Osteoblast (primary cell): ENCODE measurements at regions not wholly inside any gene's neighbourhood (a gene's known extent, or its start where the extent isn't known, plus 50 kb on each side); places are given as distances from the start of the nearest gene placed in this dataset.

Experiments used
- DNase-seq: peaks from one replicate; pipeline ENCODE4 v3.0.0; 2011; ENCODE audit warnings: low spot score, mixed read lengths; ENCODE audit not compliant: insufficient read length; ENCODE audit errors: missing footprints
- H2AFZ ChIP-seq: 2 replicates; pipeline ENCODE4 v1.6.0; 2011; ENCODE audit warnings: mild to moderate bottlenecking, low read length
- H3K27ac ChIP-seq: 2 replicates; pipeline ENCODE4 v1.5.1; 2011; ENCODE audit warnings: mild to moderate bottlenecking, low read depth, low read length, moderate library complexity
- H3K27me3 ChIP-seq: 2 replicates; pipeline ENCODE4 v1.6.0; 2012; ENCODE audit warnings: mild to moderate bottlenecking, control low read depth, inconsistent platforms, low read length, moderate library complexity; ENCODE audit not compliant: insufficient read depth
- H3K36me3 ChIP-seq: 2 replicates; pipeline ENCODE4 v1.5.1; 2011; ENCODE audit warnings: mild to moderate bottlenecking, low read length, control low read depth, moderate library complexity; ENCODE audit not compliant: insufficient read depth
- H3K4me1 ChIP-seq: 2 replicates; pipeline ENCODE4 v1.5.1; 2011; ENCODE audit warnings: mild to moderate bottlenecking, low read length, control low read depth, moderate library complexity; ENCODE audit not compliant: insufficient read depth
- H3K4me2 ChIP-seq: 2 replicates; pipeline ENCODE4 v1.6.0; 2011; ENCODE audit warnings: mild to moderate bottlenecking, low read length; ENCODE audit not compliant: insufficient read depth
- H3K4me3 ChIP-seq: fragments of 200-600 bp; sonication (generic); 3 replicates; pipeline ENCODE4 v1.5.1; 2012; ENCODE audit warnings: mild to moderate bottlenecking, low read length, inconsistent platforms; ENCODE audit not compliant: insufficient read depth
- H3K79me2 ChIP-seq: 2 replicates; pipeline ENCODE4 v1.6.0; 2012; ENCODE audit warnings: mild to moderate bottlenecking, low read length, control low read depth, inconsistent platforms; ENCODE audit not compliant: insufficient read depth
- H3K9me3 ChIP-seq: 2 replicates; pipeline ENCODE4 v1.5.1; 2011; ENCODE audit warnings: low read depth, low read length, control low read depth
- H4K20me1 ChIP-seq: 2 replicates; pipeline ENCODE4 v1.6.0; 2012; ENCODE audit warnings: mild to moderate bottlenecking, low read length, control low read depth; ENCODE audit not compliant: insufficient read depth
- TF ChIP-seq, protein P1 (sequence below): IDR thresholded peaks from 2 replicates; pipeline ENCODE4 v1.5.1; 2011; ENCODE audit warnings: mild to moderate bottlenecking, low read depth, low read length, moderate library complexity; ENCODE audit errors: extremely low read depth

GRCh38 chr15:62432702-62433398 lies 267.8 kb upstream of the C2CD4B start:
- TF ChIP-seq, protein P1, sequence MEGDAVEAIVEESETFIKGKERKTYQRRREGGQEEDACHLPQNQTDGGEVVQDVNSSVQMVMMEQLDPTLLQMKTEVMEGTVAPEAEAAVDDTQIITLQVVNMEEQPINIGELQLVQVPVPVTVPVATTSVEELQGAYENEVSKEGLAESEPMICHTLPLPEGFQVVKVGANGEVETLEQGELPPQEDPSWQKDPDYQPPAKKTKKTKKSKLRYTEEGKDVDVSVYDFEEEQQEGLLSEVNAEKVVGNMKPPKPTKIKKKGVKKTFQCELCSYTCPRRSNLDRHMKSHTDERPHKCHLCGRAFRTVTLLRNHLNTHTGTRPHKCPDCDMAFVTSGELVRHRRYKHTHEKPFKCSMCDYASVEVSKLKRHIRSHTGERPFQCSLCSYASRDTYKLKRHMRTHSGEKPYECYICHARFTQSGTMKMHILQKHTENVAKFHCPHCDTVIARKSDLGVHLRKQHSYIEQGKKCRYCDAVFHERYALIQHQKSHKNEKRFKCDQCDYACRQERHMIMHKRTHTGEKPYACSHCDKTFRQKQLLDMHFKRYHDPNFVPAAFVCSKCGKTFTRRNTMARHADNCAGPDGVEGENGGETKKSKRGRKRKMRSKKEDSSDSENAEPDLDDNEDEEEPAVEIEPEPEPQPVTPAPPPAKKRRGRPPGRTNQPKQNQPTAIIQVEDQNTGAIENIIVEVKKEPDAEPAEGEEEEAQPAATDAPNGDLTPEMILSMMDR, result no peak
- Histone ChIP-seq H2AFZ (no peak overlapping the region), H3K27ac (no peak overlapping the region), H3K9me3 (no peaks in the 10 kb centered on the region), H4K20me1 (peaks cover 16% of the 10 kb centered on the region), H3K4me2 (no peak overlapping the region), H3K4me1 (peaks cover 8% of the 10 kb centered on the region), H3K36me3 (no peaks in the 10 kb centered on the region), H3K4me3 (no peak overlapping the region), H3K79me2 (peaks cover 20% of the 10 kb centered on the region), H3K27me3 (no peaks in the 10 kb centered on the region)
- no peak for DNase-seq

DNA sequence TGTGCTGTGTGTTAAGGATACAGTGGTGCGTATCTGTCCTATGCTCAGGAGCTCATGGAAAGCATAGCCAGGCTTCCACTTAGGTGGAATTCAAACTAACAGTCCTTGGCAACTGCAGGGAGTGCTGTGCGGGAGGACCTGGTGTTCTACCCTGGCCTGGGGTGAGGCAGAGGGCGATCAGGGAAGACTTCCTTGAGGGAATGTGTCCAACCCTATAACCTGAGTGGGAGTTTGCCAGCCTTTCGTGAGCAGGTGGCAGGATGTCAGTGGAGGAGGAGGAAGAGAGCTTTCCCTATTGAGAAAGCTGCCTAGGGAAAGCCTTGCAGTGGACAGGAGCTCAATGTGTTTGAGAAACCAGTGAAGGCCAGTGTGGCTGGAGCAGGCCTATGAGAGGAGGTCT lies 271.1 kb upstream of the C2CD4B start:
- TF ChIP-seq, protein P1, result no peak
- peaks cover 12% of the 10 kb centered on the region for H4K20me1 ChIP-seq
- no peak overlapping the region for H2AFZ ChIP-seq
- no peak overlapping the region for H3K4me2 ChIP-seq
- H3K9me3 ChIP-seq, result no peaks in the 10 kb centered on the region
- H3K79me2 ChIP-seq, result peaks cover 29% of the 10 kb centered on the region
- no peak overlapping the region for H3K27ac ChIP-seq
- H3K27me3 ChIP-seq, result no peaks in the 10 kb centered on the region
- no peak overlapping the region for H3K4me3 ChIP-seq
- no peaks in the 10 kb centered on the region for H3K36me3 ChIP-seq
- H3K4me1 ChIP-seq, result peaks cover 13% of the 10 kb centered on the region
- no peak for DNase-seq

- H3K4me2 ChIP-seq, result no peak overlapping the region
- TF ChIP-seq, protein P1, result no peak
- no peaks in the 10 kb centered on the region for H3K9me3 ChIP-seq
- peaks cover 6% of the 10 kb centered on the region for H3K4me1 ChIP-seq
- peaks cover 31% of the 10 kb centered on the region for H3K79me2 ChIP-seq
- no peak for DNase-seq
- H4K20me1 ChIP-seq, result peaks cover 12% of the 10 kb centered on the region
- no peak overlapping the region for H3K27ac ChIP-seq
- no peak overlapping the region for H3K4me3 ChIP-seq
- H3K27me3 ChIP-seq, result no peaks in the 10 kb centered on the region
- H3K36me3 ChIP-seq, result no peaks in the 10 kb centered on the region
- H2AFZ ChIP-seq, result no peak overlapping the region
These were observed 272.7 kb upstream of the C2CD4B start for GRCh38 chr15:62437753-62438152.

- peaks cover 27% of the 10 kb centered on the region for H3K79me2 ChIP-seq
- no peak for DNase-seq
- no peaks in the 10 kb centered on the region for H3K27me3 ChIP-seq
- TF ChIP-seq, protein P1, result no peak
- peaks cover 10% of the 10 kb centered on the region for H4K20me1 ChIP-seq
- H3K9me3 ChIP-seq, result no peaks in the 10 kb centered on the region
- H3K4me3 ChIP-seq, result no peak overlapping the region
- peaks cover 15% of the 10 kb centered on the region for H3K4me1 ChIP-seq
- H2AFZ ChIP-seq, result no peak overlapping the region
- H3K36me3 ChIP-seq, result no peaks in the 10 kb centered on the region
- no peak overlapping the region for H3K27ac ChIP-seq
- no peak overlapping the region for H3K4me2 ChIP-seq
These were observed 274.5 kb upstream of the C2CD4B start for GRCh38 chr15:62439543-62440016.
